ENCODE measurements at regions not wholly inside any gene's neighbourhood (a gene's known extent, or its start where the extent isn't known, plus 50 kb on each side); places are given as distances from the start of the nearest gene placed in this dataset.

- DNase-seq: no peak
Measured at GRCh38 chr16:26993511-26993910, 73.2 kb upstream of the C16orf82 start.

GRCh38 chr16:26993963-26994362 lies 72.8 kb upstream of the C16orf82 start:
- no peak for DNase-seq

- DNase-seq: no peak
Measured at GRCh38 chr16:26995522-26995921, 71.2 kb upstream of the C16orf82 start.

GRCh38 chr16:27005386-27005785 lies 61.3 kb upstream of the C16orf82 start:
- no peak for DNase-seq

All from CD4-positive, alpha-beta T cell treated with Interleukin-17A for 1 hour (primary cell).